Pons (tissue), 1 donor: ENCODE measurements at regions not wholly inside any gene's neighbourhood (a gene's known extent, or its start where the extent isn't known, plus 50 kb on each side); places are given as distances from the start of the nearest gene placed in this dataset.
"Not testable (repeated sequence)": the region's sequence is repeated elsewhere in the genome, so short reads cannot be mapped to it uniquely, and the experiment has no call there.

Experiments
- DNase-seq: peaks from one replicate; pipeline ENCODE4 v3.0.0-alpha.2; 2016; ENCODE audit warnings: low spot score

- no peak for DNase-seq
Observed at GRCh38 chr10:42883993-42884983, 101.7 kb downstream of the BMS1 start.

- no peak for DNase-seq
Observed at GRCh38 chr10:42885491-42886270, 103.1 kb downstream of the BMS1 start.

GRCh38 chr10:42887734-42888503 is 105.3 kb downstream of the BMS1 start:
- DNase-seq = no peak

DNA sequence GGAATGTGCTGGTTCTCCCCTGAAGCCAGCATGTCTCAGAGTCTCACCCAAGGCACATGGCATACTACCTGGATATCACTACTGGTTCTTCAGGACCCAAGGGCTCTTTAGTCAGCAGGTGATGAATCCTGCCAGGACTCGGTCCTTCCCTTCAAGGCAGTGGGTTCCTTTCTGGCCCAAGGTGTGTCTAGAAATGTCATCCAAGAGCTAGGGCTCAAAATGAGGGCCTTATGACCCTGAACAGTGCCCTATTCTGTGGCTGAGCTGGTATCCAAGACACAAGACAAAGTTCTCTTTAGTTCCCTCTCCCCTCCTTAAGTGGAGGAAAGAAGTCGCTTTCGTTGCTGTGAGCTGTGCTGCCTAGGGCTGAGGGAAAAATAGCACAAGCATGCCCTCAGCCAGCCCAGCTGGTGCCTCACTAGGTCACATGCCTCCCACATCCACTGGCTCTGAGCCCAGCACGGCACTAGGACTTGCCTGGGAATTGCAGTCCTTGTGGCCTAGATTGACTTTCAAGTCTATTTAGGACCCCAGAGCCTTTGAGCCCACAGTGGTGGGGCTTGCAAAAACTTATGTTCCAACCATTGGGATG is 106.0 kb downstream of the BMS1 start:
- DNase-seq = peak; percentile 6

GRCh38 chr10:42896735-42897134 is 114.1 kb downstream of the BMS1 start:
- DNase-seq = no peak

DNA sequence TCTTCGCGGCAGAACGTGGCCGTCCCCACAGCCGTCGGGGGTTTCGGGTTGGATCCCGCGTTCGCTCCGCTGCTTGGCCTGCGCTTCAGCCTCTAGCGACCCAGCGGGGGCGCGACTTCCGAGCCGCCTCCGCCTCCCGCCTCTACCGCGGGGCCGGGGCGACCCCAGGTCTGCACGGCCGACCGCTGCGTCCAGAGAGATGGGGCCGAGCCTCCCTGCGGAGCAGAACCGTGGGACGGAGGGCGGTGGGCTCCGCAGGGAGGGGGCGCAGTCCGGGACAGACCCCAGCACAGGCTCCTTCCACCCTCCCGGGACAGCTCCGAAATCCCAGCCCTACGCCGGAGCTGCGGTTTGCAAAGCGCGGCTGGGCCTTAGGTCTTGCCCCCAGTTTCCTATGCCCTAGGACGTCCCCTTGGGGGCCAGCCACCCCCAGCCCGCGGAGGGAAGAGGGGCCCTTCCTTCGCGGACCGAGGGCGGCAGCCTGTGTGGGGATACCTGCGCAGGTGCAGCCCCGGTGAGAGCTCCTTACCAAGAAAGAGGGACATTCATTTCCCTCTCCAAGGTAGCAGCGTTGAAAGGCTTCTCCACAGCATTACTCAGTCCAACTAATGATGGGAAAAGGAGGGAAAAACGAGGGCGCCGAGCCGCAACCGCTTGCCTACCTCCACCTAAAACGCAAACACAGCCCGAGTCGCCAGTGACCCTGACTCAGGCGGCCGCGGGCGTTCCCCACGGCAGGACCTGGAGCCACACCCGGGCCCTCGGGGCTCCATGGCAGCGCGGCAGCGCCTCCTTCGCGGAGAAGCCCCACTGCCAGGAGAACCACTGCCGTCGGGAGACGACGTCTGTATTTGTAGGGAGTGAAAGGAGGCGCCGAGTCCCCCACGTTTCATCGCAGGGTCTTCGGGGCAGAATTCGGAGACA is 115.7 kb downstream of the BMS1 start:
- DNase-seq = no peak

DNA sequence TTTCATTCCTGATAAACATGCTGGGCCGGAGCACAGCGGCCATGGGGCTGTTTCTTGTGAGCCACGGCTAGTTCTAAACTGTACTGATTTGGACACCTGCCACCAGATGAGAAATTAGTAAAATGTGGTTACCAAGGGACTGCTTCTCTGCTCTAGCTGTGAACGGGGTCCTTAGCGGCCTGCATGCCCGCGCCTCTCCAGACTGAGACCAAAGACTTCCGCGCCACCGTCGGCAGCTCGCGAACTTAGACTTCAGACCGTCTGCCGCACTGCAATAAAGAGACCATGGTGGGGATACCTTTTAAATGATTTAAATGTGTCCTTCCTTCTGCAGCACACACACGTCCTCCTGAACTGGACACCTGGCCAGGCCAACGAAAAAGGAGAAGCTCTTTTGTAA is 116.4 kb downstream of the BMS1 start:
- no peak for DNase-seq

DNA sequence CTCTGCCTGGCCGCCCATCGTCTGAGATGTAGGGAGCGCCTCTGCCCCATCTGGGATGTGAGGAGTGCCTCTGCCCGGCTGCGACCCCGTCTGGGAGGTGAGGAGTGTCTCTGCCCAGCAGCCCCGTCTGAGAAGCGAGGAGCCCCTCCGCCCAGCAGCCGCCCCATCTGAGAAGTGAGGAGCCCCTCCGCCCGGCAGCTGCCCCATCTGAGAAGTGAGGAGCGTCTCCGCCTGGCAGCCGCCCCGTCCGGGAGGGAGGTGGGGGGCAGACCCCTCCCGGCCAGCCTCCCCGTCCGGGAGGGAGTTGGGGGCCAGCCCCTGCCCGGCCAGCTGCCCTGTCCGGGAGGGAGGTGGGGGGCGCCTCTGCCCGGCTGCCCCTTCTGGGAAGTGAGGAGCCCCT is 117.8 kb downstream of the BMS1 start:
- DNase-seq = not testable (repeated sequence)

- DNase-seq = no peak
Observed at GRCh38 chr10:42911359-42911758, 128.8 kb downstream of the BMS1 start.

- no peak for DNase-seq
Observed at GRCh38 chr10:42916974-42917373, 134.4 kb downstream of the BMS1 start.

GRCh38 chr10:42917821-42918220 is 135.2 kb downstream of the BMS1 start:
- DNase-seq = no peak

GRCh38 chr10:42921951-42922350 is 139.4 kb downstream of the BMS1 start:
- DNase-seq = no peak

- DNase-seq = no peak
Observed at GRCh38 chr10:42924484-42924883, 141.9 kb downstream of the BMS1 start.

DNA sequence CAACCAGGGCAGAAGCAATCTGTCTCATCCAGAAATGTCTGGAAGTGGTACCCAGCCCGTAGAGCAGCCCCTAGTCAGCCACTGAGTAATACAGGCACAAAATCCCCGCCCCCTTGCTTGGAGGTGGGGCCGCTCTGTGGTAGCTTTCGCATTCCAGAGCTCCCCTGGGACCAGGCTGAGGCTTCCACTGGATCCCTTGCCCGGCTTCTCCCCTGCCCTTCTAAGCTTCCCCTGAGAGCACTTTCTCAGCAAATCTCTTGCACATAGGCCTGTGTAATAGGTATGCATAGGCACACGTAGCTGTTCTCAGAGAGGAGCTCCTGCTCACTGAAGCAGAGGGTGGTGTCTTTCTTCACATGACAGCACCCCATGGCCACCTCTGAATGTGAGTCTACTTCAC is 144.2 kb downstream of the BMS1 start:
- no peak for DNase-seq

GRCh38 chr10:42928064-42928463 is 145.5 kb downstream of the BMS1 start:
- no peak for DNase-seq

DNA sequence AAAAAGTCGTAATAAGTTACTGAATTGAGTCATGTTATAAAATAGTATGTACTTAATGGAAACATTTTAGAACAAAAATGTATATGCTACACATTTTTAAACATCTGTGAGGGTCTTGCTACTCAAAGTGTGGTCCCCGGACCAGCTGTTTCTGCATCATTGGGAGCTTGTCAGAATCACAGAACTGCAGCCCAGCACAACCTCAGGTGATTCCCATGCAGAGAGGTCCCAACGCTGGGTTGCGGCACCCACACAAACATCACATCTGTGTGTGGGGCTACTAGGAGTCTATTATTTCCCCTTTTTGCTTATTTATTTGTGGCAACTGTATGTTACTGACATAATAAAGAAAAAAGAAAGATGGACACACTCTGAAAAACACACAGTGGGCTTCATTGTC is 146.6 kb downstream of the BMS1 start:
- DNase-seq = no peak

DNA sequence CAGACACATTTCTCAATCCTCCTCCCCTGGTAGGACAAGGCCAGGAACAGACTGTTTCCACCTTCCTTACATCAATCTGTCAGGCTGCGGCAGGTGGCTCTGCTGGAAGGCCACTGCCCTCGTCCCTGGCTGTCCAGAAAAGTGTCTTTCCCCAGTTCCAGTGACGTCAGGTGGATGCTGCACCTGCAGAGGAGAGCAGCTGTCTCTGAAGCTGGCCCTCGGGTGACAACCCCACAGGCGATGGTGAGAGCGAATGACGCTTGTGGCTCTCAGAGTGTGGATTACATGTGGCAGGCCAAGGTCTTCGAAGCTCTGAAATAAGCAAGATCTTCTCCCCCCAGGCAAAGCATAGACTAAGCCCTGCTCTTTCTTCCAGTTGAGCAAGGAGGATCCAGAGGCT is 146.9 kb upstream of the RET start:
- no peak for DNase-seq

DNA sequence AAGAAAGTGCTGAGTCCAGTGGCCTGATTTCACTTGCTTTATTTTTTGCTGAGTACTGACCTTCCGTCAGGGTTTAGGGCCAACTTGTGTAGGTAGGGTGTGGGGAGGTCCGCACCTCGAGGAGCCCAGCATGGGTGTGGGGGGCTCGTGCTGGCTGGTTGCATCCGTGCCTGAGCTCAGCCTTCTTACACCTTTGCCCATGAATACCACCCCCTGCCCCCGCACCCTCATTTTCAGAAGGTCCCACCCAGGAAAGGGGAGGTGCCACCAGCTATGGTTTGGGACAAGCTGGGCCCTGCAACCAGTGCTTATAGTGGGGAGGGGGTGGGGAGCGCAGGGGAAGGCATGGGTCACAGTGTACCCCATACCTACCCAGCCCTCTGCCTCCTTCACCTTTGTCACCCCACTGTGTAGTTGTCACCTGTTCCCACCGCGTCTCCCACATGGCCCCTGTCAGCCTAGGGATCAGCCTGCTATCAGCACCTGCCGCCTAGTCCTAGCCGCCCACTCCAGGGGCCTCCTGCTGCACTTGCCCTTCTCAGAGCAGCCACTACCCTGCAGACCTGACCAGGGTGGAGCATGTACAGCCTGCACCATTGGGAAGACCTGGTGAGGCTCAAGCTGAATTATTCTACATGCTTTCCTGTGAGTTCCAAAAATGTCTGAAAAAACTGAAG is 146.2 kb upstream of the RET start:
- DNase-seq = no peak

DNA sequence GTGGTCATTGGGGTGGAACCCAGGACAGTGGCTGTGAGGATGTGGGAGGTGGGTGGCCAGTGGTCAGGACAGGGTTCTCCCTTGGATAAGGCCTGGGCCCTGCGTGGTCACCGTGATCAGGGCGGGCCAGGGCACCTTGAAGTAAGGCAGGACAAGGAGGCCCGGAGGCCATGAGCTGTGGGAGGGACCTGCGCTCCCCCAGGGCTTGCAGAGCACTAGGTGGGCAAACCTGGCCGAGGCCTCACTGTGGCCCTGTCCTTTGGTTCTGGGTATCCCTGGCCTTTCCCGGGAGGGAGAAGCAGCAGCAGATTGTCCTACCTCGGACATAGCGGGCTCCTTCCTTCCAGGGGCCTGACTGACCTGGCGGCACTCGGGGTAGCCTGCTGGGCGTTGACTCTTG is 144.8 kb upstream of the RET start:
- no peak for DNase-seq

- no peak for DNase-seq
Observed at GRCh38 chr10:42932735-42933447, 144.0 kb upstream of the RET start.
